ENCODE measurements at regions not wholly inside any gene's neighbourhood (a gene's known extent, or its start where the extent isn't known, plus 50 kb on each side); places are given as distances from the start of the nearest gene placed in this dataset.

GRCh38 chr3:105987809-105988208, 119.0 kb upstream of the CBLB start:
- TF ChIP-seq POLR2AphosphoS5 (IDR thresholded peaks at IDR 0.05; ENCODE audit: low read depth, low read length): no peak
- no peak for TF ChIP-seq TAF1 (IDR thresholded peaks at IDR 0.05; ENCODE audit: low read depth, low read length)
- TF ChIP-seq POLR2A (IDR thresholded peaks at IDR 0.05; ENCODE audit: low read depth, low read length): no peak

All from GM12891 (cell line).